Activated CD8-positive, alpha-beta memory T cell treated with anti-CD3 and anti-CD28 coated beads for 36 hours (primary cell): ENCODE measurements at regions not wholly inside any gene's neighbourhood (a gene's known extent, or its start where the extent isn't known, plus 50 kb on each side); places are given as distances from the start of the nearest gene placed in this dataset.
"Not testable (repeated sequence)": the region's sequence is repeated elsewhere in the genome, so short reads cannot be mapped to it uniquely, and the experiment has no call there.

Experiments
- CTCF ChIA-PET: fragments of 350-600 bp; sonication (Branson Sonifier 250); formaldehyde crosslinking; loops from one replicate; lab custom pipeline; 2021; ENCODE audit warnings: antibody characterized with exemption; lab: Charles Lee
- POLR2A ChIA-PET: fragments of 350-600 bp; sonication (Branson Sonifier 250); formaldehyde crosslinking; loops from one replicate; lab custom pipeline; 2021; ENCODE audit warnings: antibody characterized with exemption; lab: Charles Lee

- POLR2A ChIA-PET, result no interaction called here
- CTCF ChIA-PET, result interaction anchor here (0.7 kb wide), 1 partner anchor 240 kb away, joined by 3 read pairs; no protein-coding TSS in a partner anchor
Measured at GRCh38 chr7:131143869-131144268, 183.8 kb upstream of the MKLN1 start.

GRCh38 chr7:131145026-131145425 is 182.7 kb upstream of the MKLN1 start:
- CTCF ChIA-PET, result no interaction called here

GRCh38 chr7:131145770-131146169 is 181.9 kb upstream of the MKLN1 start:
- CTCF ChIA-PET, result no interaction called here
- POLR2A ChIA-PET, result no interaction called here

More at GRCh38 chr7:131145026-131145425, 182.7 kb upstream of the MKLN1 start:
- POLR2A ChIA-PET, result no interaction called here

- CTCF ChIA-PET, result no interaction called here
- POLR2A ChIA-PET, result interaction anchor here (0.6 kb wide), 1 partner anchor 13 kb away, joined by 8 read pairs; no protein-coding TSS in a partner anchor
Measured at GRCh38 chr7:131147604-131148003, 180.1 kb upstream of the MKLN1 start.

- CTCF ChIA-PET, result no interaction called here
- POLR2A ChIA-PET, result no interaction called here
Measured at GRCh38 chr7:131148258-131148657, 179.4 kb upstream of the MKLN1 start.

GRCh38 chr7:131148708-131149428 is 178.8 kb upstream of the MKLN1 start:
- POLR2A ChIA-PET, result no interaction called here
- CTCF ChIA-PET, result no interaction called here

- ChIA-PET CTCF (no interaction called here), POLR2A (no interaction called here)
Measured at GRCh38 chr7:131149429-131149773, 178.3 kb upstream of the MKLN1 start.

- ChIA-PET POLR2A (no interaction called here), CTCF (no interaction called here)
Measured at GRCh38 chr7:131149840-131150239, 177.8 kb upstream of the MKLN1 start.

- ChIA-PET CTCF (no interaction called here), POLR2A (no interaction called here)
Measured at GRCh38 chr7:131151034-131151433, 176.6 kb upstream of the MKLN1 start.

GRCh38 chr7:131152766-131153165 is 174.9 kb upstream of the MKLN1 start:
- POLR2A ChIA-PET, result no interaction called here
- CTCF ChIA-PET, result no interaction called here

GRCh38 chr7:131154380-131154779 is 173.3 kb upstream of the MKLN1 start:
- CTCF ChIA-PET, result no interaction called here
- POLR2A ChIA-PET, result no interaction called here

- POLR2A ChIA-PET, result no interaction called here
- CTCF ChIA-PET, result no interaction called here
Measured at GRCh38 chr7:131157530-131158243, 170.0 kb upstream of the MKLN1 start.

- POLR2A ChIA-PET, CTCF ChIA-PET: not testable (repeated sequence)
Measured at GRCh38 chr7:131158244-131158636, 169.4 kb upstream of the MKLN1 start.

- ChIA-PET CTCF (no interaction called here), POLR2A (interaction anchor here (0.7 kb wide), 1 partner anchor 12 kb away, joined by 8 read pairs; no protein-coding TSS in a partner anchor)
Measured at GRCh38 chr7:131159961-131160361, 167.7 kb upstream of the MKLN1 start.

GRCh38 chr7:131161103-131161502 is 166.6 kb upstream of the MKLN1 start:
- POLR2A ChIA-PET, result no interaction called here
- CTCF ChIA-PET, result no interaction called here

- POLR2A ChIA-PET, result no interaction called here
- CTCF ChIA-PET, result no interaction called here
Measured at GRCh38 chr7:131164025-131164925, 163.4 kb upstream of the MKLN1 start.

GRCh38 chr7:131166066-131166465 is 161.6 kb upstream of the MKLN1 start:
- CTCF ChIA-PET, result no interaction called here
- POLR2A ChIA-PET, result no interaction called here

- CTCF ChIA-PET, result no interaction called here
- POLR2A ChIA-PET, result no interaction called here
Measured at GRCh38 chr7:131170440-131171271, 157.0 kb upstream of the MKLN1 start.
